IMR-90 (cell line): ENCODE measurements at regions not wholly inside any gene's neighbourhood (a gene's known extent, or its start where the extent isn't known, plus 50 kb on each side); places are given as distances from the start of the nearest gene placed in this dataset.
"Not testable (repeated sequence)": the region's sequence is repeated elsewhere in the genome, so short reads cannot be mapped to it uniquely, and the experiment has no call there.

Experiments used
- ATAC-seq: fragments of 200-7000 bp; cut with Tn5 transposase; 2 replicates; pipeline ENCODE4 v1.9.1; 2020; ENCODE audit warnings: low read depth, mild to moderate bottlenecking, moderate library complexity
- BruUV-seq: library from RNA; stranded (reverse); fragments of 400-500 nt; replicated peaks from 2 replicates; lab custom pipeline; 2021; lab: Mats Ljungman, UMichigan
- CTCF ChIA-PET: fragments of 300-600 bp; formaldehyde crosslinking; extraction: SDS; loops from one replicate; lab custom pipeline; 2021; ENCODE audit warnings: antibody characterized with exemption; lab: Yijun Ruan, JAX
- POLR2A ChIA-PET: fragments of 300-600 bp; sonication (Branson Sonifier 250); formaldehyde crosslinking; loops from one replicate; lab custom pipeline; 2022; ENCODE audit warnings: antibody characterized with exemption; ENCODE audit not compliant: unreplicated experiment; lab: Charles Lee
- DNase-seq: peaks from one replicate; pipeline ENCODE4 v3.0.0; 2013
- H2AFZ ChIP-seq: replicated peaks from 2 replicates; pipeline ENCODE3; 2013; ENCODE audit warnings: low read length, mild to moderate bottlenecking; ENCODE audit not compliant: poor library complexity
- H2AK5ac ChIP-seq: 2 replicates; pipeline ENCODE4 v1.6.1; 2013; ENCODE audit warnings: low read depth, low read length, inconsistent platforms
- H2AK9ac ChIP-seq: replicated peaks from 2 replicates; pipeline ENCODE3; 2013; ENCODE audit warnings: mild to moderate bottlenecking, low read depth, low read length, moderate library complexity; ENCODE audit not compliant: poor library complexity
- H2BK120ac ChIP-seq: 2 replicates; pipeline ENCODE4 v1.6.1; 2013; ENCODE audit warnings: low read depth, low read length, inconsistent platforms
- H2BK15ac ChIP-seq: 3 replicates; pipeline ENCODE4 v1.6.1; 2013; ENCODE audit warnings: low read depth, low read length, inconsistent platforms
- H2BK20ac ChIP-seq: 2 replicates; pipeline ENCODE4 v1.6.1; 2013; ENCODE audit warnings: low read depth, mild to moderate bottlenecking, inconsistent platforms, low read length, moderate library complexity
- H2BK5ac ChIP-seq: 2 replicates; pipeline ENCODE4 v1.6.1; 2013; ENCODE audit warnings: mild to moderate bottlenecking, low read depth, low read length, inconsistent platforms; ENCODE audit not compliant: poor library complexity, severe bottlenecking
- H3K14ac ChIP-seq: replicated peaks from 2 replicates; pipeline ENCODE4 v1.6.1; 2013; ENCODE audit warnings: low read depth, low read length, inconsistent platforms
- H3K18ac ChIP-seq: 2 replicates; pipeline ENCODE4 v1.6.1; 2013; ENCODE audit warnings: low read depth, low read length, control low read depth
- H3K23ac ChIP-seq: 2 replicates; pipeline ENCODE4 v1.6.1; 2013; ENCODE audit warnings: low read depth, low read length, inconsistent platforms
- H3K27ac ChIP-seq: 2 replicates; pipeline ENCODE4 v1.5.1; 2013; ENCODE audit warnings: mild to moderate bottlenecking, control low read depth, low read length; ENCODE audit not compliant: insufficient read depth
- H3K27me3 ChIP-seq: 2 replicates; pipeline ENCODE4 v1.6.1; 2013; ENCODE audit warnings: low read length; ENCODE audit not compliant: control insufficient read depth, insufficient read depth
- H3K36me3 ChIP-seq: 2 replicates; pipeline ENCODE4 v1.6.1; 2013; ENCODE audit warnings: low read length, mixed read lengths; ENCODE audit not compliant: control insufficient read depth, insufficient read depth
- H3K4ac ChIP-seq: 2 replicates; pipeline ENCODE4 v1.6.1; 2013; ENCODE audit warnings: low read depth, low read length, inconsistent platforms
- H3K4me1 ChIP-seq: 2 replicates; pipeline ENCODE4 v1.6.1; 2013; ENCODE audit warnings: low read length, mixed read lengths; ENCODE audit not compliant: control insufficient read depth, insufficient read depth
- H3K4me2 ChIP-seq: 2 replicates; pipeline ENCODE4 v1.6.1; 2013; ENCODE audit warnings: low read depth, mild to moderate bottlenecking, control low read depth, low read length, moderate library complexity
- H3K4me3 ChIP-seq: 2 replicates; pipeline ENCODE4 v1.5.1; 2013; ENCODE audit warnings: low read depth, mild to moderate bottlenecking, control low read depth, low read length, moderate library complexity; ENCODE audit not compliant: insufficient read depth
- H3K56ac ChIP-seq: 2 replicates; pipeline ENCODE4 v1.6.1; 2013; ENCODE audit warnings: low read length, inconsistent platforms; ENCODE audit not compliant: insufficient read depth; ENCODE audit errors: extremely low read depth
- H3K79me1 ChIP-seq, 2 experiments: 2 replicates each; pipeline ENCODE4 v1.6.1; 2013; ENCODE audit warnings: low read length in 2 of 2, inconsistent platforms in 1 of 2, low read depth in 1 of 2
- H3K9ac ChIP-seq: 2 replicates; pipeline ENCODE4 v1.6.1; 2013; ENCODE audit warnings: low read depth, low read length, control low read depth
- H3K9me1 ChIP-seq: 2 replicates; pipeline ENCODE4 v1.6.1; 2013; ENCODE audit warnings: low read length, inconsistent platforms; ENCODE audit not compliant: insufficient read depth
- H3K9me3 ChIP-seq: 2 replicates; pipeline ENCODE4 v1.6.1; 2013; ENCODE audit warnings: low read length; ENCODE audit not compliant: control insufficient read depth, insufficient read depth
- H4K20me1 ChIP-seq: 2 replicates; pipeline ENCODE4 v1.6.1; 2013; ENCODE audit warnings: low read length, inconsistent platforms; ENCODE audit not compliant: insufficient read depth
- H4K5ac ChIP-seq: 2 replicates; pipeline ENCODE4 v1.6.1; 2013; ENCODE audit warnings: mild to moderate bottlenecking, low read depth, low read length, control low read depth
- H4K8ac ChIP-seq, 2 experiments: 2 replicates each; pipeline ENCODE4 v1.6.1; 2013; ENCODE audit warnings: low read depth in 2 of 2, low read length in 2 of 2, control low read depth in 1 of 2, inconsistent platforms in 1 of 2
- H4K91ac ChIP-seq: 2 replicates; pipeline ENCODE4 v1.6.1; 2013; ENCODE audit warnings: low read depth, low read length, inconsistent platforms; ENCODE audit not compliant: insufficient read depth
- dilution Hi-C: fragments of 300-500 bp; cut with HindIII; formaldehyde crosslinking; loops from one replicate; pipeline ENCODE4 v1.14.3; 2018; ENCODE audit warnings: low sequenced_read_pairs; ENCODE audit not compliant: unreplicated experiment
- in situ Hi-C: fragments of 300-500 bp; cut with MboI; formaldehyde crosslinking; loops from 3 replicates; pipeline ENCODE4 v1.14.3; 2019; ENCODE audit warnings: low sequenced_read_pairs, inconsistent platforms, mixed read lengths
- intact Hi-C: fragments of 100-400 bp; cut with micrococcal nuclease; formaldehyde crosslinking; loops from 2 replicates; pipeline ENCODE4 v1.10.0; 2022

DNA sequence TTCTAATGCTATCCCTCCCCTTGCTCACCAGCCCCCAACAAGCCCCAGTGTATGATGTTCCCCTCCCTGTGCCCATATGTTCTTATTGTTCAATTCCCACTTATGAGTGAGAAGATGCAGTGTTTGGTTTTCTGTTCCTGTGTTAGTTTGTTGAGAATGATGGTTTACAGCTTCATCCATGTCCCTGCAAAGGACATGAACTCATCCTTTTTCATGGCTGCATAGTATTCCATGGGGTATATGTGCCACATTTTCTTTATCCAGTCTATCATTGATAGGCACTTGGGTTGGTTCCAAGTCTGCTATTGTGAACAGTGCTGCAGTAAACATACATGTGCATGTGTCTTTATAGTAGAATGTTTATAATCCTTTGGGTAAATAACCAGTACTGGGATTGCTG, 480.2 kb upstream of the PTCHD4 start:
- CTCF ChIA-PET, H3K4me1 ChIP-seq, H3K4me3 ChIP-seq: not testable (repeated sequence)

More for the DNA sequence above, 480.2 kb upstream of the PTCHD4 start:
- H3K18ac ChIP-seq, H2BK15ac ChIP-seq, dilution Hi-C loops, H3K27ac ChIP-seq, H3K14ac ChIP-seq, H3K9me1 ChIP-seq, H4K91ac ChIP-seq, H2BK120ac ChIP-seq, H2BK20ac ChIP-seq, H2AFZ ChIP-seq, H3K27me3 ChIP-seq, H3K4me2 ChIP-seq, BruUV-seq, H4K8ac ChIP-seq, H3K23ac ChIP-seq, H3K36me3 ChIP-seq, ATAC-seq, intact Hi-C loops, H3K56ac ChIP-seq, H2BK5ac ChIP-seq, in situ Hi-C loops, POLR2A ChIA-PET, H3K79me1 ChIP-seq, H3K4ac ChIP-seq, H3K9me3 ChIP-seq, DNase-seq, H4K5ac ChIP-seq, H3K9ac ChIP-seq, H2AK9ac ChIP-seq, H4K20me1 ChIP-seq, H2AK5ac ChIP-seq: not testable (repeated sequence)
